ENCODE measurements at regions not wholly inside any gene's neighbourhood (a gene's known extent, or its start where the extent isn't known, plus 50 kb on each side); places are given as distances from the start of the nearest gene placed in this dataset.

DNA sequence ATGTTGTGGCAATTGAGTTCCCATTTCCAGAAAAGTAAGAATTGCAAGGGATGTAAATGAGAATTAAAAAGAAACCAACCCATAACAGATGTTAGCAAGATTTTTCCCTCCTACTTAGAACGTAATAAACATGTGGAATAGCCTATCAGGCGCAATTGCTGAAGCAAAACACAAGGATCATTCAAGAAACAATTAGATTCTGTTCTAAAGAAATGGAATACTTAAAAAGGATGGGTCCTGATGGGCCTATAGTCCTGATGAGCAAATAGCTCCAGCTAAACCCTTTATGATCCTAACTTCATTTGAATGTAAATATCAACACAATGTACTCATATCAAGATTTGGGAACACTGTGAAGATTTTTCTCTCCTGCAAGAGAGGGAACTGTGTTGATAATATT, 771.0 kb upstream of the CDH7 start:
- TF ChIP-seq CTCF (IDR thresholded peaks at IDR 0.05; ENCODE audit: insufficient read depth, low read length, poor library complexity, severe bottlenecking) (no peak), EZH2phosphoT487 (conservative IDR thresholded peaks at IDR 0.05; ENCODE audit: low read length) (no peak)

All from SU-DHL-6 (cell line).